ENCODE measurements at regions not wholly inside any gene's neighbourhood (a gene's known extent, or its start where the extent isn't known, plus 50 kb on each side); places are given as distances from the start of the nearest gene placed in this dataset.

GRCh38 chr22:22042599-22043295 is 60.2 kb upstream of the TOP3B start:
- no peak for TF ChIP-seq CTCF (IDR thresholded peaks at IDR 0.05)
- no peak for DNase-seq (ENCODE audit: extremely low spot score, unreplicated experiment)
- H3K4me3 Mint-ChIP-seq (ENCODE audit: unreplicated experiment) = no peak overlapping the region
- H3K27me3 Mint-ChIP-seq (ENCODE audit: unreplicated experiment) = peaks cover 53% of the 10 kb centered on the region
- no peaks in the 10 kb centered on the region for H3K9me3 Mint-ChIP-seq (ENCODE audit: unreplicated experiment)
- H3K36me3 Mint-ChIP-seq (ENCODE audit: unreplicated experiment) = no peaks in the 10 kb centered on the region
- H3K4me1 Mint-ChIP-seq (ENCODE audit: unreplicated experiment) = no peaks in the 10 kb centered on the region
- H3K27ac Mint-ChIP-seq (ENCODE audit: unreplicated experiment) = no peak overlapping the region

GRCh38 chr22:22042009-22042408 is 59.4 kb upstream of the TOP3B start:
- Mint-ChIP-seq H3K4me3 (ENCODE audit: unreplicated experiment) (no peak overlapping the region), H3K4me1 (ENCODE audit: unreplicated experiment) (no peaks in the 10 kb centered on the region), H3K9me3 (ENCODE audit: unreplicated experiment) (no peaks in the 10 kb centered on the region), H3K36me3 (ENCODE audit: unreplicated experiment) (no peaks in the 10 kb centered on the region), H3K27ac (ENCODE audit: unreplicated experiment) (no peak overlapping the region), H3K27me3 (ENCODE audit: unreplicated experiment) (peaks cover 49% of the 10 kb centered on the region)
- no peak for DNase-seq (ENCODE audit: extremely low spot score, unreplicated experiment)
- no peak for TF ChIP-seq CTCF (IDR thresholded peaks at IDR 0.05)

- H3K27me3 Mint-ChIP-seq (ENCODE audit: unreplicated experiment) = peaks cover 40% of the 10 kb centered on the region
- H3K36me3 Mint-ChIP-seq (ENCODE audit: unreplicated experiment) = no peaks in the 10 kb centered on the region
- no peak for DNase-seq (ENCODE audit: extremely low spot score, unreplicated experiment)
- TF ChIP-seq CTCF (IDR thresholded peaks at IDR 0.05) = no peak
- no peak overlapping the region for H3K27ac Mint-ChIP-seq (ENCODE audit: unreplicated experiment)
- H3K4me1 Mint-ChIP-seq (ENCODE audit: unreplicated experiment) = no peaks in the 10 kb centered on the region
- no peak overlapping the region for H3K4me3 Mint-ChIP-seq (ENCODE audit: unreplicated experiment)
- no peaks in the 10 kb centered on the region for H3K9me3 Mint-ChIP-seq (ENCODE audit: unreplicated experiment)
Observed at GRCh38 chr22:22040908-22041307, 58.3 kb upstream of the TOP3B start.

- Mint-ChIP-seq H3K9me3 (ENCODE audit: unreplicated experiment) (no peaks in the 10 kb centered on the region), H3K4me1 (ENCODE audit: unreplicated experiment) (no peaks in the 10 kb centered on the region), H3K36me3 (ENCODE audit: unreplicated experiment) (no peaks in the 10 kb centered on the region), H3K27me3 (ENCODE audit: unreplicated experiment) (peaks cover 43% of the 10 kb centered on the region), H3K4me3 (ENCODE audit: unreplicated experiment) (no peak overlapping the region), H3K27ac (ENCODE audit: unreplicated experiment) (no peak overlapping the region)
- TF ChIP-seq CTCF (IDR thresholded peaks at IDR 0.05) = no peak
- DNase-seq (ENCODE audit: extremely low spot score, unreplicated experiment) = no peak
Observed at GRCh38 chr22:22040472-22040871, 57.9 kb upstream of the TOP3B start.

GRCh38 chr22:22039286-22040074 is 56.9 kb upstream of the TOP3B start:
- DNase-seq (ENCODE audit: extremely low spot score, unreplicated experiment) = no peak
- no peak overlapping the region for H3K27ac Mint-ChIP-seq (ENCODE audit: unreplicated experiment)
- H3K27me3 Mint-ChIP-seq (ENCODE audit: unreplicated experiment) = peaks cover 44% of the 10 kb centered on the region
- no peaks in the 10 kb centered on the region for H3K9me3 Mint-ChIP-seq (ENCODE audit: unreplicated experiment)
- no peak for TF ChIP-seq CTCF (IDR thresholded peaks at IDR 0.05)
- no peak overlapping the region for H3K4me3 Mint-ChIP-seq (ENCODE audit: unreplicated experiment)
- H3K36me3 Mint-ChIP-seq (ENCODE audit: unreplicated experiment) = no peaks in the 10 kb centered on the region
- H3K4me1 Mint-ChIP-seq (ENCODE audit: unreplicated experiment) = no peaks in the 10 kb centered on the region

Measured in osteocyte (in vitro differentiated cells).